ENCODE measurements at regions not wholly inside any gene's neighbourhood (a gene's known extent, or its start where the extent isn't known, plus 50 kb on each side); places are given as distances from the start of the nearest gene placed in this dataset.
"Not testable (repeated sequence)": the region's sequence is repeated elsewhere in the genome, so short reads cannot be mapped to it uniquely, and the experiment has no call there.

GRCh38 chr11:64428693-64429092, 69.7 kb downstream of the RPS6KA4 start:
- DNase-seq: no peak

- DNase-seq: no peak
Observed at GRCh38 chr11:64429970-64430369, 71.0 kb downstream of the RPS6KA4 start.

GRCh38 chr11:64430645-64431044, 71.7 kb downstream of the RPS6KA4 start:
- no peak for DNase-seq

- no peak for DNase-seq
Observed at GRCh38 chr11:64436000-64436399, 77.0 kb downstream of the RPS6KA4 start.

GRCh38 chr11:64437426-64437825, 78.5 kb downstream of the RPS6KA4 start:
- no peak for DNase-seq

GRCh38 chr11:64438986-64439771, 80.2 kb downstream of the RPS6KA4 start:
- no peak for DNase-seq

- not testable (repeated sequence) for DNase-seq
Observed at GRCh38 chr11:64439772-64440491, 81.0 kb downstream of the RPS6KA4 start.

- DNase-seq: no peak
Observed at GRCh38 chr11:64441127-64441526, 82.2 kb downstream of the RPS6KA4 start.

GRCh38 chr11:64443001-64443400, 84.0 kb downstream of the RPS6KA4 start:
- DNase-seq: no peak

- no peak for DNase-seq
Observed at GRCh38 chr11:64444838-64445441, 86.0 kb downstream of the RPS6KA4 start.

- DNase-seq: no peak
Observed at GRCh38 chr11:64445651-64446050, 86.7 kb downstream of the RPS6KA4 start.

GRCh38 chr11:64447831-64448598, 89.1 kb downstream of the RPS6KA4 start:
- no peak for DNase-seq

- peak; percentile 55 for DNase-seq
Observed at GRCh38 chr11:64448599-64449380, 89.8 kb downstream of the RPS6KA4 start.

- peak; percentile 58 for DNase-seq
Observed at GRCh38 chr11:64449381-64450167, 90.6 kb downstream of the RPS6KA4 start.

- DNase-seq: no peak
Observed at GRCh38 chr11:64450168-64450560, 91.2 kb downstream of the RPS6KA4 start.

GRCh38 chr11:64451856-64452255, 92.9 kb downstream of the RPS6KA4 start:
- no peak for DNase-seq

- DNase-seq: no peak
Observed at GRCh38 chr11:64453466-64453865, 94.5 kb downstream of the RPS6KA4 start.

GRCh38 chr11:64455456-64456261, 96.7 kb downstream of the RPS6KA4 start:
- no peak for DNase-seq

- DNase-seq: no peak
Observed at GRCh38 chr11:64456509-64457320, 97.8 kb downstream of the RPS6KA4 start.

Data from activated effector memory CD4-positive, alpha-beta T cell treated with Interleukin-2 at 50 U/mL for 16 hours (primary cell).